SK-N-SH treated with all-trans-retinoic acid at 6 μM for 48 hours (cell line): ENCODE measurements at regions not wholly inside any gene's neighbourhood (a gene's known extent, or its start where the extent isn't known, plus 50 kb on each side); places are given as distances from the start of the nearest gene placed in this dataset.

Experiments used
- ARNTL ChIP-seq: fragments of 450-650 bp; formaldehyde crosslinking; IDR thresholded peaks from 2 replicates; pipeline ENCODE4 v1.5.0; 2020; ENCODE audit warnings: low read depth, mild to moderate bottlenecking, moderate library complexity, borderline replicate concordance
- CSDC2 ChIP-seq: fragments of 250-450 bp; sonication (Bioruptor Pico); IDR thresholded peaks from 2 replicates; pipeline ENCODE4 v1.5.0; 2020; ENCODE audit warnings: mild to moderate bottlenecking, moderate library complexity
- CSRNP3 ChIP-seq: fragments of 250-450 bp; sonication (Bioruptor Pico); IDR thresholded peaks from 2 replicates; pipeline ENCODE4 v1.5.1; 2021; ENCODE audit warnings: mild to moderate bottlenecking, moderate library complexity
- ESRRG ChIP-seq: fragments of 250-450 bp; sonication (Bioruptor Pico); IDR thresholded peaks from 2 replicates; pipeline ENCODE4 v1.6.1; 2021; ENCODE audit warnings: mild to moderate bottlenecking
- ISL1 ChIP-seq: fragments of 250-450 bp; sonication (Bioruptor Pico); IDR thresholded peaks from 2 replicates; pipeline ENCODE4 v2.1.2; 2022; ENCODE audit warnings: mild to moderate bottlenecking, moderate library complexity
- PPARA ChIP-seq: fragments of 250-450 bp; sonication (Bioruptor Pico); IDR thresholded peaks from 2 replicates; pipeline ENCODE4 v1.5.0; 2020; ENCODE audit warnings: mild to moderate bottlenecking, borderline replicate concordance
- ZFP3 ChIP-seq: fragments of 250-450 bp; sonication (Bioruptor Pico); IDR thresholded peaks from 2 replicates; pipeline ENCODE4 v1.5.0; 2020; ENCODE audit warnings: mild to moderate bottlenecking, moderate library complexity
- ZFP30 ChIP-seq: fragments of 450-650 bp; formaldehyde crosslinking; IDR thresholded peaks from 2 replicates; pipeline ENCODE4 v1.5.0; 2022; ENCODE audit warnings: mild to moderate bottlenecking, moderate library complexity
- ZNF565 ChIP-seq: fragments of 450-650 bp; formaldehyde crosslinking; conservative IDR thresholded peaks from 2 replicates; pipeline ENCODE4 v1.5.0; 2020; ENCODE audit warnings: low read depth, mild to moderate bottlenecking, moderate library complexity
- ZNF70 ChIP-seq: fragments of 450-650 bp; formaldehyde crosslinking; IDR thresholded peaks from 2 replicates; pipeline ENCODE4 v1.5.0; 2020; ENCODE audit warnings: mild to moderate bottlenecking, moderate library complexity
- TF ChIP-seq, protein P1 (sequence below): fragments of 250-450 bp; sonication (Bioruptor Pico); IDR thresholded peaks from 2 replicates; pipeline ENCODE4 v1.8.0; 2020; ENCODE audit warnings: mild to moderate bottlenecking, moderate library complexity, borderline replicate concordance

GRCh38 chr7:118087126-118087525, 96.8 kb upstream of the LSM8 start:
- TF ChIP-seq ZFP3 (CRISPR knock-in tag) = no peak
- TF ChIP-seq ISL1 (CRISPR knock-in tag) = no peak
- no peak for TF ChIP-seq PPARA (CRISPR knock-in tag)
- TF ChIP-seq ARNTL (CRISPR knock-in tag) = no peak
- TF ChIP-seq CSRNP3 (CRISPR knock-in tag) = no peak
- TF ChIP-seq ESRRG (CRISPR knock-in tag) = no peak
- TF ChIP-seq ZNF70 = no peak
- no peak for TF ChIP-seq CSDC2 (CRISPR knock-in tag)
- no peak for TF ChIP-seq ZNF565 (CRISPR knock-in tag)
- TF ChIP-seq, protein P1, sequence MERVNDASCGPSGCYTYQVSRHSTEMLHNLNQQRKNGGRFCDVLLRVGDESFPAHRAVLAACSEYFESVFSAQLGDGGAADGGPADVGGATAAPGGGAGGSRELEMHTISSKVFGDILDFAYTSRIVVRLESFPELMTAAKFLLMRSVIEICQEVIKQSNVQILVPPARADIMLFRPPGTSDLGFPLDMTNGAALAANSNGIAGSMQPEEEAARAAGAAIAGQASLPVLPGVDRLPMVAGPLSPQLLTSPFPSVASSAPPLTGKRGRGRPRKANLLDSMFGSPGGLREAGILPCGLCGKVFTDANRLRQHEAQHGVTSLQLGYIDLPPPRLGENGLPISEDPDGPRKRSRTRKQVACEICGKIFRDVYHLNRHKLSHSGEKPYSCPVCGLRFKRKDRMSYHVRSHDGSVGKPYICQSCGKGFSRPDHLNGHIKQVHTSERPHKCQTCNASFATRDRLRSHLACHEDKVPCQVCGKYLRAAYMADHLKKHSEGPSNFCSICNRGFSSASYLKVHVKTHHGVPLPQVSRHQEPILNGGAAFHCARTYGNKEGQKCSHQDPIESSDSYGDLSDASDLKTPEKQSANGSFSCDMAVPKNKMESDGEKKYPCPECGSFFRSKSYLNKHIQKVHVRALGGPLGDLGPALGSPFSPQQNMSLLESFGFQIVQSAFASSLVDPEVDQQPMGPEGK (CRISPR knock-in tag) = no peak
- no peak for TF ChIP-seq ZFP30
